GM23338 (cell line): ENCODE measurements at regions not wholly inside any gene's neighbourhood (a gene's known extent, or its start where the extent isn't known, plus 50 kb on each side); places are given as distances from the start of the nearest gene placed in this dataset.
A peak's percentile ranks its signal among the peaks of the same experiment; 100 is the strongest.

Experiments
- ATAC-seq: fragments of 200-7000 bp; cut with Tn5 transposase; 3 replicates; pipeline ENCODE4 v1.9.1; 2020
- DNase-seq: peaks from one replicate; pipeline ENCODE4 v3.0.0-alpha.2; 2015; ENCODE audit warnings: low spot score
- H2AFZ ChIP-seq: fragments of 200-600 bp; sonication (generic); 2 replicates; pipeline ENCODE4 v1.8.0; 2016; ENCODE audit warnings: antibody characterized with exemption, mild to moderate bottlenecking, moderate library complexity
- H3F3A ChIP-seq: fragments of 200-600 bp; sonication (generic); replicated peaks from 2 replicates; pipeline ENCODE4 v1.8.0; 2017; ENCODE audit warnings: antibody characterized with exemption, mixed run types, low read depth
- H3K27ac ChIP-seq: fragments of 200-600 bp; sonication (generic); 2 replicates; pipeline ENCODE4 v1.6.1; 2016; ENCODE audit warnings: low read depth
- H3K27me3 ChIP-seq: fragments of 200-600 bp; sonication (generic); 2 replicates; pipeline ENCODE4 v1.8.0; 2016; ENCODE audit warnings: mild to moderate bottlenecking, mixed run types, moderate library complexity; ENCODE audit not compliant: insufficient read depth
- H3K36me3 ChIP-seq: fragments of 200-600 bp; sonication (generic); 2 replicates; pipeline ENCODE4 v1.8.0; 2016; ENCODE audit warnings: mild to moderate bottlenecking; ENCODE audit not compliant: insufficient read depth
- H3K4me1 ChIP-seq: fragments of 200-600 bp; sonication (generic); 2 replicates; pipeline ENCODE4 v1.8.0; 2016; ENCODE audit warnings: mild to moderate bottlenecking, moderate library complexity; ENCODE audit not compliant: insufficient read depth
- H3K4me2 ChIP-seq: fragments of 200-600 bp; sonication (generic); 2 replicates; pipeline ENCODE4 v1.7.1; 2017; ENCODE audit warnings: mixed run types
- H3K4me3 ChIP-seq: fragments of 200-600 bp; sonication (generic); 2 replicates; pipeline ENCODE4 v1.6.1; 2016; ENCODE audit warnings: mixed run types
- H3K79me2 ChIP-seq: fragments of 200-600 bp; sonication (generic); replicated peaks from 2 replicates; pipeline ENCODE4 v1.8.0; 2017; ENCODE audit warnings: mild to moderate bottlenecking; ENCODE audit not compliant: insufficient read depth
- H3K9me2 ChIP-seq: fragments of 200-600 bp; sonication (generic); 2 replicates; pipeline ENCODE4 v1.8.0; 2017; ENCODE audit not compliant: insufficient read depth
- H4K20me1 ChIP-seq: fragments of 200-600 bp; sonication (generic); replicated peaks from 2 replicates; pipeline ENCODE4 v1.8.0; 2017; ENCODE audit warnings: mild to moderate bottlenecking; ENCODE audit not compliant: insufficient read depth
- H3K27ac Mint-ChIP-seq: 2 replicates; pipeline ENCODE4 v1.8.0; 2020; ENCODE audit warnings: inconsistent platforms, mild to moderate bottlenecking, moderate library complexity, mixed read lengths
- H3K27me3 Mint-ChIP-seq: 3 replicates; pipeline ENCODE4 v1.8.0; 2022; ENCODE audit warnings: low read depth, mild to moderate bottlenecking, moderate library complexity, mixed read lengths, inconsistent platforms; ENCODE audit not compliant: insufficient read depth, poor library complexity
- H3K36me3 Mint-ChIP-seq: 3 replicates; pipeline ENCODE4 v1.8.0; 2021; ENCODE audit warnings: low read depth, mild to moderate bottlenecking, inconsistent platforms, moderate library complexity, mixed read lengths
- H3K4me1 Mint-ChIP-seq: 3 replicates; pipeline ENCODE4 v1.8.0; 2020; ENCODE audit warnings: mild to moderate bottlenecking, inconsistent platforms, mixed read lengths
- H3K4me3 Mint-ChIP-seq: 3 replicates; pipeline ENCODE4 v1.8.0; 2021; ENCODE audit warnings: moderate library complexity, mild to moderate bottlenecking, inconsistent platforms, mixed read lengths
- H3K9me3 Mint-ChIP-seq: 3 replicates; pipeline ENCODE4 v1.8.0; 2020; ENCODE audit warnings: moderate library complexity, mild to moderate bottlenecking, inconsistent platforms, mixed read lengths
- CREB1 ChIP-seq: fragments of 250-450 bp; sonication (Bioruptor Pico); IDR thresholded peaks from 2 replicates; pipeline ENCODE4 v1.5.0; 2020; ENCODE audit warnings: low read depth, mild to moderate bottlenecking, moderate library complexity
- CTCF ChIP-seq, 2 experiments: fragments of 200-600 bp in 1 of 2; sonication (generic) in 1 of 2; conservative IDR thresholded peaks; 2 replicates each; pipeline versions ENCODE4 v1.5.1 to v1.6.1; 2016 to 2017; ENCODE audit warnings: antibody characterized with exemption in 2 of 2, low read depth in 2 of 2, mild to moderate bottlenecking in 2 of 2, moderate library complexity in 1 of 2
- ETS1 ChIP-seq: IDR thresholded peaks from 2 replicates; pipeline ENCODE4 v1.6.1; 2016; ENCODE audit warnings: antibody characterized with exemption
- EZH2 ChIP-seq: fragments of 200-600 bp; sonication (generic); IDR thresholded peaks from one replicate; pipeline ENCODE4 v1.8.0; 2017; ENCODE audit warnings: antibody characterized with exemption, mild to moderate bottlenecking, low read depth; ENCODE audit not compliant: unreplicated experiment
- EZH2phosphoT487 ChIP-seq: fragments of 200-600 bp; sonication (generic); IDR thresholded peaks from one replicate; pipeline ENCODE4 v1.8.1; 2018; ENCODE audit warnings: antibody characterized with exemption; ENCODE audit not compliant: unreplicated experiment
- JUNB ChIP-seq: IDR thresholded peaks from one replicate; pipeline ENCODE4 v1.6.1; 2016; ENCODE audit warnings: antibody characterized with exemption; ENCODE audit not compliant: unreplicated experiment
- POLR2AphosphoS5 ChIP-seq: IDR thresholded peaks from 2 replicates; pipeline ENCODE4 v1.6.1; 2016; ENCODE audit warnings: antibody characterized with exemption, low read depth
- REST ChIP-seq: IDR thresholded peaks from one replicate; pipeline ENCODE4 v1.6.1; 2018; ENCODE audit warnings: antibody characterized with exemption; ENCODE audit not compliant: unreplicated experiment
- ZNF114 ChIP-seq: fragments of 250-450 bp; sonication (Bioruptor Pico); IDR thresholded peaks from 2 replicates; pipeline ENCODE4 v1.5.0; 2020; ENCODE audit warnings: mild to moderate bottlenecking, moderate library complexity
- ZNF331 ChIP-seq: fragments of 250-450 bp; sonication (Bioruptor Pico); IDR thresholded peaks from 2 replicates; pipeline ENCODE4 v1.5.0; 2020; ENCODE audit warnings: low read depth, mild to moderate bottlenecking, moderate library complexity
- ZNF462 ChIP-seq: fragments of 250-450 bp; sonication (Bioruptor Pico); IDR thresholded peaks from 2 replicates; pipeline ENCODE4 v1.5.0; 2020; ENCODE audit warnings: mild to moderate bottlenecking, moderate library complexity

- Histone ChIP-seq H3K36me3 (no peaks in the 10 kb centered on the region), H4K20me1 (no peaks in the 10 kb centered on the region), H3K4me2 (no peak overlapping the region), H3K9me2 (no peaks in the 10 kb centered on the region), H3K27me3 (no peaks in the 10 kb centered on the region), H2AFZ (no peak overlapping the region), H3K4me1 (no peaks in the 10 kb centered on the region), H3K79me2 (no peaks in the 10 kb centered on the region), H3F3A (no peaks in the 10 kb centered on the region), H3K4me3 (no peak overlapping the region), H3K27ac (no peak overlapping the region)
- no peak for ATAC-seq
- Mint-ChIP-seq H3K27me3 (no peaks in the 10 kb centered on the region), H3K4me1 (peaks cover 7% of the 10 kb centered on the region; the same call in 2 of the 3 replicates), H3K27ac (peak overlapping the region; percentile 91), H3K9me3 (no peaks in the 10 kb centered on the region), H3K4me3 (no peak overlapping the region), H3K36me3 (no peaks in the 10 kb centered on the region)
- DNase-seq = no peak
- no peak for TF ChIP-seq ZNF114
- no peak for TF ChIP-seq ETS1
- TF ChIP-seq POLR2AphosphoS5 = no peak
- TF ChIP-seq CTCF (conservative IDR thresholded peaks at IDR 0.05; ENCODE audit: low read depth in 2 of 2) = no peak
- TF ChIP-seq JUNB = no peak
- TF ChIP-seq ZNF462 (CRISPR knock-in tag) = no peak
- no peak for TF ChIP-seq CREB1 (CRISPR knock-in tag)
- TF ChIP-seq EZH2 = no peak
- TF ChIP-seq ZNF331 (CRISPR knock-in tag) = no peak
- no peak for TF ChIP-seq EZH2phosphoT487
- TF ChIP-seq REST = no peak
Observed at GRCh38 chr4:111512081-111512783, 633.0 kb upstream of the FAM241A start.
